Heart left ventricle (tissue), 16 donors: ENCODE measurements at regions not wholly inside any gene's neighbourhood (a gene's known extent, or its start where the extent isn't known, plus 50 kb on each side); places are given as distances from the start of the nearest gene placed in this dataset.

Experiments used
- ATAC-seq, 4 donors: fragments of 200-7000 bp; cut with Tn5 transposase; one replicate each; pipeline ENCODE4 v1.9.1; 2020 to 2022; ENCODE audit warnings: moderate library complexity in 4 of 4, mild to moderate bottlenecking in 3 of 4, moderate number of reproducible peaks in 1 of 4
- DNase-seq, 5 donors: peaks; one replicate each; pipeline ENCODE4 v3.0.0-alpha.2; 2020
- H3K27ac ChIP-seq, 12 donors: fragments of 200-600 bp; sonication (generic) in 4 of 12; one replicate each; pipeline versions ENCODE4 v1.5.0 to v1.8.0; 2016 to 2022; ENCODE audit warnings: mild to moderate bottlenecking in 2 of 12
- H3K27me3 ChIP-seq, 9 donors: fragments of 200-600 bp; sonication (generic) in 2 of 9; one replicate each; pipeline versions ENCODE4 v1.5.1 to v1.8.0; 2016 to 2022; ENCODE audit warnings: mild to moderate bottlenecking in 3 of 9
- H3K36me3 ChIP-seq, 9 donors: fragments of 200-600 bp; sonication (generic) in 2 of 9; one replicate each; pipeline versions ENCODE4 v1.5.0 to v1.8.0; 2018 to 2022; ENCODE audit warnings: mild to moderate bottlenecking in 2 of 9
- H3K4me1 ChIP-seq, 12 donors: fragments of 200-600 bp; sonication (generic) in 4 of 12; one replicate each; pipeline versions ENCODE4 v1.5.0 to v1.8.0; 2016 to 2022; ENCODE audit warnings: mild to moderate bottlenecking in 3 of 12
- H3K4me3 ChIP-seq, 12 donors: fragments of 200-600 bp; sonication (generic) in 4 of 12; one replicate each; pipeline versions ENCODE4 v1.5.0 to v1.8.0; 2017 to 2022; ENCODE audit warnings: mild to moderate bottlenecking in 9 of 12, moderate library complexity in 4 of 12
- H3K9me3 ChIP-seq, 12 donors: fragments of 200-600 bp; sonication (generic) in 4 of 12; one replicate each; pipeline versions ENCODE4 v1.5.0 to v1.8.0; 2016 to 2022; ENCODE audit warnings: mild to moderate bottlenecking in 1 of 12
- CTCF ChIP-seq, 12 donors: fragments of 200-600 bp; sonication (generic) in 4 of 12; IDR thresholded peaks; one replicate each; pipeline versions ENCODE4 v1.5.0 to v1.8.0; 2018 to 2022; ENCODE audit warnings: antibody characterized with exemption in 12 of 12, mild to moderate bottlenecking in 5 of 12
- POLR2A ChIP-seq, 2 donors: fragments of 450-650 bp; IDR thresholded peaks; one replicate each; pipeline ENCODE4 v1.6.1; 2017; ENCODE audit warnings: antibody characterized with exemption in 2 of 2, mild to moderate bottlenecking in 2 of 2, moderate library complexity in 2 of 2
- WGBS, 4 donors: extraction: QIAGEN DNeasy Blood & Tissue Kit in 2 of 4; methylation state at CpG; one replicate each; pipeline versions ENCODE4 v1.1.5 to v1.1.7; 2013 to 2018; 5-methylcytosine and 5-hydroxymethylcytosine counted together
- intact Hi-C, 10 donors: fragments of 100-400 bp; cut with DNase I; formaldehyde crosslinking; loops; one replicate each; pipeline versions ENCODE4 v1.11.1 to v1.14.2; 2022
- donor health status: ischemic (EF 13 %, LVEDD 7.1; RV severe dilation, severe dysfunction).
- donor health status: healthy with polysubstance abuse.
- donor health status: DM: no; HTN: yes; CAD: no.
- donor health status: DM: no; HTN: no; CAD: no.
- donor health status: ischemic (EF 25% LVEDD 6.9; RV normal size, moderate dysfunction).
- donor health status: ischemic (EF 25% LVEDD 5.7; RV mildly dilated, moderate dysfunction).
- donor health status: healthy.
- donor health status: DM: yes; HTN: yes; CAD: no.
- donor health status: ischemic (EF 35%, LVEDD 5.7; RV mildly dilated, moderate dysfunction).
- donor health status: nonischemic (EF 11% LVEDD 7.7; RV severe dilation, severe dysfunction).
- donor health status: DM: yes; HTN: yes; CAD: no.
- donor health status: PGD.
- donor health status: ischemic (EF 29% LVEDD 5.4; RV normal size, mild dysfunction).
- donor health status: nonischemic (EF 23%, LVEDD 6.1; RV moderate dilation, normal function).

- H3K27ac ChIP-seq = no peak overlapping the region
- DNase-seq (no peak), ATAC-seq (no peak)
- no peaks in the 10 kb centered on the region for H3K36me3 ChIP-seq
- TF ChIP-seq CTCF (IDR thresholded peaks at IDR 0.05) = no peak
- TF ChIP-seq POLR2A (IDR thresholded peaks at IDR 0.05) = no peak
- intact Hi-C loops = no loop called here
- 53 to 66% (median 61%) methylated on average over 7 of the region's 7 CpGs for WGBS, 4 donors
- no peak overlapping the region for H3K4me3 ChIP-seq
- H3K9me3 ChIP-seq = no peaks in the 10 kb centered on the region
- H3K27me3 ChIP-seq = no peaks in the 10 kb centered on the region
- peaks cover 0 to 5% (median 0%) of the 10 kb centered on the region in 12 donors for H3K4me1 ChIP-seq
Observed at GRCh38 chr19:31913103-31913661, 432.2 kb upstream of the ZNF507 start.

GRCh38 chr19:31930401-31930800 is 415.0 kb upstream of the ZNF507 start:
- ATAC-seq = no peak
- no peak for DNase-seq
- 76 to 83% (median 79%) methylated on average over 2 of the region's 2 CpGs for WGBS, 4 donors
- H3K27me3 ChIP-seq = no peaks in the 10 kb centered on the region
- no peak for TF ChIP-seq POLR2A (IDR thresholded peaks at IDR 0.05)
- no peak for TF ChIP-seq CTCF (IDR thresholded peaks at IDR 0.05)
- no peaks in the 10 kb centered on the region for H3K4me1 ChIP-seq
- H3K27ac ChIP-seq = no peak overlapping the region
- intact Hi-C loops = no loop called here
- H3K36me3 ChIP-seq = no peaks in the 10 kb centered on the region
- H3K4me3 ChIP-seq = no peak overlapping the region
- H3K9me3 ChIP-seq = peaks cover 0 to 10% (median 0%) of the 10 kb centered on the region in 12 donors

- Histone ChIP-seq H3K4me3 (no peak overlapping the region), H3K4me1 (no peaks in the 10 kb centered on the region), H3K9me3 (no peaks in the 10 kb centered on the region), H3K27me3 (no peaks in the 10 kb centered on the region), H3K36me3 (no peaks in the 10 kb centered on the region), H3K27ac (no peak overlapping the region)
- DNase-seq (no peak), ATAC-seq (no peak)
- TF ChIP-seq CTCF (IDR thresholded peaks at IDR 0.05) = no peak
- no peak for TF ChIP-seq POLR2A (IDR thresholded peaks at IDR 0.05)
- WGBS, 4 donors = 73 to 88% (median 77%) methylated on average over 3 of the region's 3 CpGs
- intact Hi-C loops = no loop called here
Observed at GRCh38 chr19:31937983-31938382, 407.4 kb upstream of the ZNF507 start.

- no peaks in the 10 kb centered on the region for H3K27me3 ChIP-seq
- intact Hi-C loops = no loop called here
- no peak overlapping the region for H3K27ac ChIP-seq
- no peaks in the 10 kb centered on the region for H3K9me3 ChIP-seq
- H3K4me1 ChIP-seq = no peaks in the 10 kb centered on the region
- no peak overlapping the region for H3K4me3 ChIP-seq
- TF ChIP-seq CTCF (IDR thresholded peaks at IDR 0.05) = no peak
- no peak for TF ChIP-seq POLR2A (IDR thresholded peaks at IDR 0.05)
- WGBS, 4 donors = 62 to 75% (median 68%) methylated on average over 5 of the region's 5 CpGs
- no peaks in the 10 kb centered on the region for H3K36me3 ChIP-seq
- DNase-seq (no peak), ATAC-seq (no peak)
Observed at GRCh38 chr19:31938675-31939074, 406.7 kb upstream of the ZNF507 start.
